Right ventricle myocardium inferior (tissue), 1 donor: ENCODE measurements at regions not wholly inside any gene's neighbourhood (a gene's known extent, or its start where the extent isn't known, plus 50 kb on each side); places are given as distances from the start of the nearest gene placed in this dataset.

ENCODE experiments used
- ATAC-seq: fragments of 200-7000 bp; cut with Tn5 transposase; one replicate; pipeline ENCODE4 v1.9.1; 2020; ENCODE audit warnings: mild to moderate bottlenecking, moderate library complexity
- DNase-seq: peaks from one replicate; pipeline ENCODE4 v3.0.0; 2021; ENCODE audit errors: missing footprints
- intact Hi-C: fragments of 100-400 bp; cut with DNase I; formaldehyde crosslinking; loops from one replicate; pipeline ENCODE4 v1.11.0; 2022
- donor health status: DM: no; HTN: yes; CAD: no; lungs with severe emphysema.

DNA sequence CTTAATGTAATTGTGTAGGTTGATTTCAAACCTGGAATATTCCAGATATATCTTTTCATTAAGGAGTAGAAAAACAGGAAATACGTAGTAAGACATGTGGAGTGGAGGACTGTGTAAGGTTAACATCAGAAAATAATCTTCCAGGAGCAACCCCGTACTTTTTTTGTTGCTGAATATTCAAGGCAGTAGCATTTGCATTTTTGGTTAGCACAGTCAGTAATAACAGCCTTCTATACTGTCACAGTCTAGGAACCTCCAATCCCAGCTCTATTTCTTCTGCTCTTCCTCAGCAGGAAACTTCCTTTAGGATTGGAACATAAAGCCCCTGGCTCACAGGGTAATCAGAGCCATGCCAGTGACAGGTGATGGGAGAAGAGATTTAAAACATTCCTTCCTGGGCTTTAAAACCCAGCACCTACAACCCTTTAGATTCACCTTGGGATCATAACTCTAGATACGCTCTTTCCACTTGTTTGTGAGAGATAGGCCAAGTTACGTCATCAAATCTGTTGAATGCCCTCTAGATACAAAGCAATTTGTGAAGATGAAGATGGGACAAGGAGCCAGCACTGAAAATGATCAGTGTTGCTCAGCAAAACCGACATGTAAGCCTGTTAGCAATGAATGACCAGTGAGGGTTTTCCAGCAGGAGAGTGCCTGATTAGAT, 248.5 kb upstream of the NPY start:
- no peak for ATAC-seq
- intact Hi-C loops: no loop called here
- no peak for DNase-seq

DNA sequence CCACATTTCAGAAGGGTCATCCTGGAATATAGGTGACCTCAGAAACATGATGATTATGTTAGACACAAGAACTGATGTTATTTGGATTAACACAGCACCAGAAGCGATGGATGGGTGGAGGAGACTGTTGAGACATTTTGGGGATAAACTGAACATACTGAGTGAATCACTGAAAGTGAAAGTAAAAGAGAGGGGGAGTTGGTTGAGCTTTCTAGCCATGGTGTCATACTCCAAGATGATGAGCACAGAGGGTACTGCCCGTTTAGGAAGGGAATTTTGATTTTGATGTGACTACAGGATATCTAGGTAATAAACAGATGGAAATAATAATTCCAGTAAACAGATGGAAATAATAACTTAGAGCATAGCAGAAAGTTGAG, 248.0 kb upstream of the NPY start:
- intact Hi-C loops: no loop called here
- DNase-seq (no peak), ATAC-seq (no peak)

DNA sequence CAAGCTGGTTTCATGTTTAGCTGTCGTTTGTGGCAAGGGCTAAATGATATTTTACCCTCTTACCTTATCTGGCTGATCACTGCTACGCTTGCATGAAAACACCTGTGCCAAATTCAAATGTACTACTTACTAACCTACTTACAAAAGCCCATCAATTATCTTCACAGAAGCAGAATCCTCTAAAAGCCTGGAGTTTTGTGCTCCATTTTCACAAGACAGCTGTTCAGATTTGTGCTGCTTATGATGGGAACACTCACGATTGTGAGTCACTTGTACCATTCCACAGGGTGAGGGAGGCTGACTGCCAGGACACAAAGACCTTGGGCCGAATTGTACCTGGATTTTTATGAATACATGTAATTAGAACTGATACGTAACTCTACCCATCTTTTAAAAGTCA, 245.0 kb upstream of the NPY start:
- DNase-seq (no peak), ATAC-seq (no peak)
- intact Hi-C loops: no loop called here

DNA sequence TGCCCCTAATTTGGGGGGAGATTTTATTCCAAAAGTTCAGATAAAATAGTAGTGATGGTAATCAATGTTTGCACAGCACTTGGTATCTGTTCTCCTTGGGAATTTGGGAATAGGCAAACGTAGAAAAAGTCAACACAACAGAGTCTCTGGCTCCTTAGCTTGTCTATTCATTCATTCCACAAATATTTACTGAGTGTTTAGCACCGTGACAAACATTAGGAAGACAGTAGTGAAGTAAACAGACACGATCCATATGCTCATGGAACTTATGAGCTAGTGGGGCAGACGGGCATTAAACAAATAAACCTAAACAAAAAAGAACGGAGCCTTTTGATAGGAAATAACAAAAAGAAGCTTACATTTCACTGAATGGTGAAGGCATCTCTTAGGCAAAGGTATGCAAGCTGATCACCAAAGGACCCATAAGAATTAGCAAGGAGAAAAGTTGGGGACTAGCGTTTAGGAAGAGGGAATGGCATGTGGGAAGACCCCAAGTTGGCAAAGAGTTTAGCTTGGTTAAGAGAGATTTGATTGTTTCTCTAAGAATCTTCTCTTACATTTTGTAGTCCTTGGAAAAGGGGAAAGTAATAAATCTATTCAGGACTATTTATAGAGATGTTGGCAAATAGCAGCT, 243.9 kb upstream of the NPY start:
- DNase-seq (no peak), ATAC-seq (no peak)
- intact Hi-C loops: no loop called here

DNA sequence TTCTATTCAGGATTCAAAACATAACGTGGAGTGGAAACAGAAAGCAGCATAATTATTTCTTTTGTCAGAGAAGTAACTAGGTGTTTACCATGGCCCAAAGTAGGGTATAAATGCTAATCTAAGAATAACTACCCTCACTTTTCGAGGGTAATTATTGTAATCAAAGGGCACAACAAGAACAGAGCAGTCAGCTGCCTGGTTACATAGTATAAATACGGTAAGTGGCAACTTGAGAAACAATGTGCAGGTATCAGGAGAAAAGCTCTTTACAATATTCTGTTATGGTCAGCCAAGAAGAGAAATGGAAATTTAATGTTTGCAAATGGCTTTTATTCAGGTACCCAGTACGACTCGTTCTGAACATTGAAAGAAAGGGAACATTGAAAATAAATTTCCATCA, 242.0 kb upstream of the NPY start:
- intact Hi-C loops: no loop called here

DNA sequence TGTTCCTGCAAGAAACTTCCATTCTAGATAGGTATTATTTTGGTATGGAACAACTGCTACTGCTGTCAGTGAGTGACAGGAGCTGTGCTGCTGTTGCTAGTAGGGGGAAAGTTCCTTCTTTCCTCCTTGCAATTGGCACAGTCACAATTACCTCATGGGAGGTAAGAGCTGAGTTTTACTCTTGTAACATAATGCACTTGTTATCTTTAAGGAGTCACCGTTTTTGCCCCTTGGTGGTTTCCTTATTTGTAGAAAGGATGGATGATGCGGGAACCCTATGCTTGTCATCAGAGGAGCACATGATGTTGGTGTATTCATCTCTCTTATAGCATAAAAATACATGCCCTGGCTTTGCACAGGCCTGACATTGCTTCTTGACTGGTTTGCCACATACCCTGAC, 234.7 kb upstream of the NPY start:
- no peak for ATAC-seq
- intact Hi-C loops: no loop called here

More for the DNA sequence above, 242.0 kb upstream of the NPY start:
- DNase-seq: no peak
- ATAC-seq: no peak

DNA sequence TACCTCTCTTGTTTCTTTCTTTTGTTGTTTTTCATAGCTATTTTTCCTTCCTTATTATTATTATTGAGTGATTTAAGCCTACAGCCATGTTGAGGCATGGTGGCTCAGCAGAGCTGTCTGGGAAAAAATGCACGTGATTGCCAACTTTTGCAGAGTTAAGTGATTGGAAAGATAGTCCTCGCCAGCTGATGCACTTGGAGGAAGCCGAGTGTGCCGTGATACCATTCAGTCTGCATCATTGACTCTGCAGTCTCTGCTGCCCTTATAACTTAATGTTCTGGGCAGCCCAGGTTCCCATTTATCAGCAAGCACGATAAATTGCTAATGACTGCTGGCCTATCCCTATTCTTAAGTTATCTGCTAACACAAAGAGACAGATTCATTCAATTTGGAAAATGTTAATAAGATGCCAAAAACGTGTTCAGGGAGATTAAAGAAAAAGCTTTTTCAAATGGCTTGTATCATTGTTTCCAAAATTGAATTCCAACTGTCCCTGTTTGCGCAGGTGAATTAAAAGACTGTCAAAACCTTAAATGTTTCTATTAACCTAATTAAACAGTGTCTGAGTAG, 232.9 kb upstream of the NPY start:
- intact Hi-C loops: no loop called here
- ATAC-seq: no peak
- DNase-seq: no peak

More for the DNA sequence above, 234.7 kb upstream of the NPY start:
- DNase-seq: no peak

DNA sequence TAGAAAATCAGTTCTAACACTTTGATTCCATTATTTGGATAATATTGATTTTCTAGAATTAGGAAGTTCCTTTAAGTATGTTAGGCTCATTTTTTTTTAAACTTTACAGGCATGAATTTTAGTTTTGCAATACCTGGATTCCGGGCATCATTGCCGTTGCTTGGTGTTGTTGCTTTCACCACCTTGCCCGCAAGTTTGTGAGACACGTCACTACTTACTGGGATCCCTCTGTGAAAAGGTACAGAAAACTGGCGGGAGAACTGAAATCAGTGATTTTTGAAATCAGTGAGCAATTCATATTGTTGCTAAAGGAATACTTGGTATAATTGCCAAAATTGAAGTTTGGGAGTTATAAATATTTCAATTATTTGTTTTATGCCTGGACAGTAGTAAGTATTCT, 232.3 kb upstream of the NPY start:
- ATAC-seq: no peak

DNA sequence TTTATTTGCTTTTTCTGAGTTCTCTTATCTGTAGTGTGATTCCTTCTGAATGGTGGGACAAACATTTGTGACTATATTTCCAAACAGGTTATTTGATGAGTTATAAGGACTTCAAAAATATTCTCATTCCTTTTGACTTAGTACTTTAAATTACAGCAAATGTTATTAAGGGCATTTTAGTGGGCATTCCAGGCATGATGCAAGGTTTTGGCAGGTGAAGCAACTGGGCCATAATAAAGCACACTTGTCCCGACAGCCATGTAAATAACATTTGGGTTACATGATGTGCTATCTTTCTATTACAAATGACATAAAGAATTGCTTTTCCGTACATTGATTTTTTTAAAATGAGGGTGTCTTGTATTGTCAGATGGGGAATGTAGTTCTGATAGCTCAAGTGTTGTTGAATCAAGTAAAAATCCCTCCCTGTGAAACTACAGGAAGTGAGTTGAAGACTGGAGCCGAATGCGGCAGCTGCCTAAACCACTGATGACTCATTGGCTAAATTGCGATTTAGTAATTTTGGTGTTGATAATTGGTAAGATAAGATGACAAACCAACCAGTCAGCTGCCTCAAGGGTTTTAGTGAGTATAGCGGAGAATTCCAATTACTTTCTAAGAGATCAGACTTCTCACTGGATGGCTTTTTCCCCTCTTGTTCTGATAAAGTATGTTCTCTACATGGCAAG, 231.3 kb upstream of the NPY start:
- intact Hi-C loops: no loop called here
- ATAC-seq (no peak), DNase-seq (no peak)

More for the DNA sequence above, 232.3 kb upstream of the NPY start:
- intact Hi-C loops: no loop called here
- no peak for DNase-seq

DNA sequence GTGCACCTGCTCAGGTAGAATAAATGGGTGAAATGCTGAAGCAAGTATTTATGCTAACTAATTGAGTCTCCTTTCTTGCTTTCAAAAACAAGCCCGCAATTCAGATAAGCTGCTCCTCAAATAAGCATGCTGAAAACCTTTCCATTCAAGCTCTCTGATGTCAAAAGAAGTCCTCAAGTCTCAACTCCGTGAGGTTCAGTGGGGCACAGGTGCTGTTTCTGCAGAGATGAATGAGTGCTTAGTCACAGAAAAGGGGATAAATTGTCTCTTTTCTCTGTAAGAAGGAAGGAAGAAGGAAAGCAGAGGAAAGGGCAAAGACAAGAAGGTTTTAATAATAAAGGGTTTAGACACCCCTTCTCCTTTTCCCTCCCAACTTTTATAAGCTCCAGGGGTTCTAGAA, 229.8 kb upstream of the NPY start:
- intact Hi-C loops: no loop called here
- DNase-seq (no peak), ATAC-seq (no peak)

DNA sequence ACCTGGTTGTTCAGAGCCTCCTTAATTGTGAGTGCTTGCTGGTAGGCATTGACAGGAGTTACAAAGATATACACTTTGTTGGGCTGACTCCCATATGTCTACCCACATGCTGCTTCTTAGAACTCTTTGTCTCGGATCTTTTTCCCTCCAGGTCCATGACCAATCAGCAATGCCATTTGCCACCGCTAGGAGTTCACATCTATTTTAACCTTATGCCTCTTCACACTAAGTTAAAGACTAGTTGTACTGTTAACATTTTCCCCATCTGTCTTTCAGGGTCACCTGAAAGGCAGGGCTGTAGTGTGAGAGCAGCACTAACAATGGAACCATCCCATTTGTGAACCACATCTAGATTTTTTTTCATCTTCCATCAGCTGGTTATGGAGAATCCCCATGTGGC, 226.7 kb upstream of the NPY start:
- no peak for ATAC-seq
- intact Hi-C loops: no loop called here
- no peak for DNase-seq

DNA sequence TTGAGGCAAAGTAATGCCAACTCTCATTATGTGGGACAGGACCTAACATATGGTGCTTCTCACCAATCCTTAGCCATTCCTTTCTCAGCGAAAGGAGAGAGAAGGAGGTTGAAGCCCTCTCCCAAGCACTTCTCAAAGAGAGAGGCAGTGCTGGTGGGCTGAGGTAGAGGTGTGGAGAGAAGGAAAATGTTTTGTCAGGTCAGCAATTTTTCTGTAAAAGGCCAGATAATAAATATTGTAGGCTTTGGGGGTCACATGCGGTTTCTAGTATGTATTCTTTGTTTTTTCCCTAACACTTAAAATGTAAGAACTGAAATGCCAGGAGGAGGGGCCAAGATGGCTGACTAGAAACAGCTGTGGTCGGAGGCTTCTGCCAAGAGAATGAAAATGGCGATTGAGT, 225.0 kb upstream of the NPY start:
- ATAC-seq (no peak), DNase-seq (no peak)
- intact Hi-C loops: no loop called here

DNA sequence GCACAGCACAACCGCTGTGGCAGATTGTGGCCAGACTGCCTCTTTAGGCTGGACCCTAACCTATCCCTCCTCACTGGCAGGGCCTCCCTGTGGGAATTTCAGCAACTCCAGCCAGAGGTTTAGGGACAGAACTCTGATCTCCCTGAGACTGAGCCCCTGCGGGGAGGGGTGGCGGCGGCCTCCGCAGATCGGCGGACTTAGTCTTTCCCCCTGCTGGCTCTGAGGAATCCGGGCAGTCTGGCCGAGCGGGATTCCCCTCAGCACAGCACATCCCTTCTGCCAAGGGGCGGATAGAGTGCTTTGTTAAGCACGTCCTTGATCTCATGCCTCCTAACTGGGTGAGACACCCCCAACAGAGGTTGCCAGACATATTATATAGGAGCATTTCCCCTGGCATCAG, 224.2 kb upstream of the NPY start:
- ATAC-seq: no peak
- intact Hi-C loops: no loop called here

DNA sequence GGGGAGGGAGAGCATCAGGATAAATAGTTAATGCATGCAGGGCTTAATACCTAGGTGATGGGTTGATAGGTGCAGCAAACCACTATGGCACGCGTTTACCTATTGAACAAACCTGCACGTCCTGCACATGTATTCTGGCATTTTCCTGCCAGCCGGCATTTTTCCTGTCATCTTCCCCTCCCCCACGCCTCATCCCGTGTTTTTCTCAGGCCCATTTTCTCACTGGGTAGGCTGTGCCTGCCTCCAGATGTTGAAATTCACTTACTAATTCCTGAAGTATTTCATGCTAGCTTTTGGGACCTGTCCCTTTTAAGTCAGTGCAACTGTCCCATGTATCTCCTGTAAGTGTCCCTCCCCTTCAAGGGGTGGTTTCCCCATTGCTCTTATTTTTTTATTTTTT, 220.3 kb upstream of the NPY start:
- intact Hi-C loops: no loop called here
- no peak for DNase-seq
- ATAC-seq: no peak

More for the DNA sequence above, 224.2 kb upstream of the NPY start:
- DNase-seq: no peak

DNA sequence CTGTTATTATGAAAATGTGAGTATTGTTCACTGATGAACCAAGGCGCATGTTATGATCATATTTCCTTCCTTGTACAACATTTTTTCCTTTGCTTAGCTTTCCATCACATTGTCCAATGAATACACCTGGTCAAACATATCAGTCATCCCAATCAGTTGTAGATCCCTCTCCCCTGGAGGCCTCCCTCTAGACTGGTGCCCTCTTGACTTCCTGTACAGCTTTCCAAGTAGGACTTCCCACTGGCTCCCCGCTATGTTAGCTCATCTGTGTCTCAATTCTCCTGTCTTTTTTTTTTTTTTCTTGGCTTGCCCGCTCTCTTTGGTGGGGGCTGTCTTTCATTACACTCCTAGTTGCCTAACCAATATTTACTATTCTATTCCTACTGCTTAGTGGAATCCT, 214.2 kb upstream of the NPY start:
- intact Hi-C loops: no loop called here
- no peak for DNase-seq
- ATAC-seq: no peak

DNA sequence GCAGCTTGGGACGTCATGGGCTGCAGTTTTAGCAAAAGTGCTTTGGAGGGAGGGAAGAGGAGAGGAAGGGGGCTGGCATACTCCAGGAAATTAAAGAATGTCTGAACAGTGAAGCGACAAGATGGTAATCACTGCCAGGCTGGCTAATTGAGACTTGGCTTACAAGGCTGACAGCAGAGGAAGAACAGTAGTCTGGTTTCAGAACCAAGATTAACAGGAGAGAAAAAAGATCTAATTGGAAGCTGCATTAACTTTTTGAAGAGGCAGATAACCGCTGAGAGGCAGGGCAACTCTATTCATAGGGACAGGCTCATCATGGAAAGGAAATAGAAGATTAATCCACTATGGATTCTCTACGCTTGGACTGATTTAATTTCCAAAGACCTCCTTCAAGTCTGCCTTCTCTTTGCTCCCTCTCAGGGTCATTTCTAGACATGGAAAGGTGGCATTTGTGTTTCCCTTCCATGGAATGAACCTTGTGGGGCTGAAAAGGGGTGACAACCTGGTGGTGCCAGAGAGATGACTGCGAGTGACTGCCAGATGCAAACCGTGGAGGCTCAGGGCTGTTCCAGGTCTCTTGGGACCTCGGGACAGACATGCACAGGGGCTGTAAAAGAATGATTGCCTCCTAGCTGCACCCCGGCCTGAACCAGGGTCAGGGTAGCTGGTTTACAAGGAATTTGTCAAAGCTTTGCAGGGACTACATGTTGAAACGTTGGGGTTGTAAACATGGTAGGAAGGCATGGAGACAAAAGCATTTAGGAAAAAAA, 210.2 kb upstream of the NPY start:
- ATAC-seq (no peak), DNase-seq (no peak)
- intact Hi-C loops: no loop called here

DNA sequence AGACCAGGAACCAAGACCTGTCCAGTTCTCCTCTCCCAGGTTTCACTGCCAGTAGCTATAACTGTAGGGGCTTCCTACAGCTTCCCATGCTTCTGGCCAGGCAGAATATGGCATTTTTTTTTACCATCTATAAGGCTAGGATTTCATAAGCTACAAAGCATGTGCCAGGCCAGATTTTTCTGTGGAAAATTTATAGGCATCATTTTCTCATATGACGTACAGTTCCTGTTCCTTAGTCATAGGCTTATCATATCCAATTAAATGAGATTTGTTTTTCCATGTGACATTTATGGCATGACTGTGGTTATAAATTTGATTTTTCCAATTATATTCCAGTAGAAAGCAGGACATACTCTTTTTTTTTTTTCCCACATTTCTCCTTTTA, 208.6 kb upstream of the NPY start:
- no peak for DNase-seq
- intact Hi-C loops: no loop called here
- no peak for ATAC-seq

DNA sequence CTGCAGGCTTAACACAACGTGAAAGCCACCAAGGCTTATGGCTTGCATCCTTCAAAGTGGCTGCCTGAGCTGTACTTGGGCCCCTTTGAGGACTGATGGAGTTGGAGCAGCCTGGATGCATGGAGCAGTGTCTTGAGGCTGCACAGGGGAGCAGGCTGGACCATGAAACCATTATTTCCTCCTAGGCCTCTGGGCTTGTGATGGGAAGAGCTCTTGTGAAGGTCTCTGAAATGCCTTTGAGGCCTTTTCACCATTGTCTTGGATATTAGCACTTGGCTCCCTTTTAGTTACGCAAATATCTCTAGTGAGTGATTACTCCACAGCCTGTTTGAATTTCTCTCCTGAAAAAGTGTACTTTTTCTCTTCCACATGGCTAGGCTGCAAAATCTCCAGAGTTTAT, 201.2 kb upstream of the NPY start:
- DNase-seq: no peak

DNA sequence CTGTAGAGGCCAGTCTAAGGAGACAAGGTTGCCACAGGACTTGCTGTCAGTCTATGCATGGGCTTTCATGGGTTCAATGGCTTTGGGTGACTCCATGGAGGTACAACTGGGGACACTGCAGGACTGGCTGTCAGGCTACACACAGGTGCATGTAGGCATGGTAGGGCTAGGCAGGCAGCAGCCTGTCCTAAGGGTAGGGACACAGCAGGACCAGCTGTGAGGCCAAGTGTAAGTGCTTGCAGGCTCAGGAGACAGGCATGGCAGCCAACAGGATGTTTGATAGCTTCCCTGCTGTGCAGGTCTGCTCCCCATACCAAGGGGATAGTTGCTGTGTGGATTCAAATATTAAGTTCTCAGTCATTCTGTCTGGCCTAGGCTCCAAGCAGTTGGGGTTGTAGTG, 181.0 kb upstream of the NPY start:
- intact Hi-C loops: no loop called here
- ATAC-seq (no peak), DNase-seq (no peak)

More for the DNA sequence above, 201.2 kb upstream of the NPY start:
- ATAC-seq: no peak
- intact Hi-C loops: no loop called here
